WTC11 (cell line): ENCODE measurements at regions not wholly inside any gene's neighbourhood (a gene's known extent, or its start where the extent isn't known, plus 50 kb on each side); places are given as distances from the start of the nearest gene placed in this dataset.

Experiments
- ATAC-seq: fragments of 200-7000 bp; cut with Tn5 transposase; 2 replicates; pipeline ENCODE4 v1.10.0; 2021; ENCODE audit warnings: mild to moderate bottlenecking, moderate library complexity
- CTCF ChIA-PET: fragments of 300-600 bp; sonication (Branson Sonifier 250); formaldehyde crosslinking; loops from one replicate; lab custom pipeline; 2021; ENCODE audit warnings: antibody characterized with exemption; lab: Charles Lee
- POLR2A ChIA-PET: fragments of 350-600 bp; sonication (Branson Sonifier 250); formaldehyde crosslinking; loops from one replicate; lab custom pipeline; 2021; ENCODE audit warnings: antibody characterized with exemption; lab: Charles Lee
- DNase-seq: peaks from one replicate; pipeline ENCODE4 v3.0.0; 2021; ENCODE audit warnings: low spot score
- H3K27ac Mint-ChIP-seq: 2 replicates; pipeline ENCODE4 v1.8.0; 2021; ENCODE audit warnings: mixed read lengths
- H3K27me3 Mint-ChIP-seq: 2 replicates; pipeline ENCODE4 v1.8.0; 2021; ENCODE audit warnings: low read depth, mild to moderate bottlenecking, moderate library complexity, mixed read lengths
- H3K36me3 Mint-ChIP-seq: 2 replicates; pipeline ENCODE4 v1.8.0; 2021; ENCODE audit warnings: mixed read lengths
- H3K4me1 Mint-ChIP-seq: 2 replicates; pipeline ENCODE4 v1.8.0; 2022; ENCODE audit warnings: mixed read lengths
- H3K4me3 Mint-ChIP-seq: 2 replicates; pipeline ENCODE4 v1.8.0; 2021; ENCODE audit warnings: mild to moderate bottlenecking, moderate library complexity, mixed read lengths
- H3K9me3 Mint-ChIP-seq: 2 replicates; pipeline ENCODE4 v1.8.0; 2021; ENCODE audit warnings: mixed read lengths
- CREB1 ChIP-seq: sonication (generic); formaldehyde crosslinking; IDR thresholded peaks from 2 replicates; pipeline ENCODE4 v1.8.0; 2023; ENCODE audit warnings: mild to moderate bottlenecking, missing genetic modification reagents
- EMX1 ChIP-seq: fragments of 250-450 bp; sonication (Bioruptor Pico); IDR thresholded peaks from 2 replicates; pipeline ENCODE4 v1.8.0; 2021; ENCODE audit warnings: mild to moderate bottlenecking
- JUN ChIP-seq: sonication (generic); formaldehyde crosslinking; IDR thresholded peaks from 2 replicates; pipeline ENCODE4 v1.8.0; 2023; ENCODE audit warnings: mild to moderate bottlenecking, missing genetic modification reagents
- NFE2L1 ChIP-seq: sonication (generic); formaldehyde crosslinking; IDR thresholded peaks from 2 replicates; pipeline ENCODE4 v1.8.1; 2023; ENCODE audit warnings: missing genetic modification reagents
- NR1H2 ChIP-seq: sonication (generic); formaldehyde crosslinking; IDR thresholded peaks from 2 replicates; pipeline ENCODE4 v1.9.0; 2021; ENCODE audit warnings: mild to moderate bottlenecking, moderate library complexity, missing genetic modification reagents
- NR2C2 ChIP-seq: sonication (generic); formaldehyde crosslinking; IDR thresholded peaks from 2 replicates; pipeline ENCODE4 v1.8.0; 2022; ENCODE audit warnings: mild to moderate bottlenecking, missing genetic modification reagents
- OVOL2 ChIP-seq: fragments of 250-450 bp; sonication (Bioruptor Pico); IDR thresholded peaks from 2 replicates; pipeline ENCODE4 v1.9.0; 2021; ENCODE audit warnings: mild to moderate bottlenecking, borderline replicate concordance
- PRRX2 ChIP-seq: fragments of 250-450 bp; sonication (Bioruptor Pico); IDR thresholded peaks from 2 replicates; pipeline ENCODE4 v1.8.0; 2021; ENCODE audit warnings: mild to moderate bottlenecking
- TEAD1 ChIP-seq: sonication (generic); formaldehyde crosslinking; IDR thresholded peaks from 2 replicates; pipeline ENCODE4 v1.8.0; 2022; ENCODE audit warnings: mild to moderate bottlenecking, missing genetic modification reagents
- TF ChIP-seq, protein P1 (sequence below): sonication (generic); formaldehyde crosslinking; IDR thresholded peaks from 2 replicates; pipeline ENCODE4 v1.8.1; 2022; ENCODE audit warnings: mild to moderate bottlenecking, missing genetic modification reagents, moderate library complexity, borderline replicate concordance
- TF ChIP-seq, protein P2 (sequence below): sonication (generic); formaldehyde crosslinking; IDR thresholded peaks from 2 replicates; pipeline ENCODE4 v1.8.0; 2022; ENCODE audit warnings: mild to moderate bottlenecking, missing genetic modification reagents
- TF ChIP-seq, protein P3 (sequence below): sonication (generic); formaldehyde crosslinking; IDR thresholded peaks from 2 replicates; pipeline ENCODE4 v1.8.0; 2023; ENCODE audit warnings: missing genetic modification reagents, mild to moderate bottlenecking, borderline replicate concordance
- TF ChIP-seq, protein P4 (sequence below): sonication (generic); formaldehyde crosslinking; IDR thresholded peaks from 2 replicates; pipeline ENCODE4 v1.8.1; 2022; ENCODE audit warnings: mild to moderate bottlenecking, moderate library complexity, missing genetic modification reagents
- TF ChIP-seq, protein P5 (sequence below): sonication (generic); formaldehyde crosslinking; IDR thresholded peaks from 2 replicates; pipeline ENCODE4 v1.8.0; 2022; ENCODE audit warnings: mild to moderate bottlenecking, missing genetic modification reagents
- TF ChIP-seq, protein P6 (sequence below): fragments of 250-450 bp; sonication (Bioruptor Pico); IDR thresholded peaks from 2 replicates; pipeline ENCODE4 v1.9.0; 2021; ENCODE audit warnings: mild to moderate bottlenecking
- TF ChIP-seq, protein P7 (sequence below): sonication (generic); formaldehyde crosslinking; IDR thresholded peaks from 2 replicates; pipeline ENCODE4 v1.8.1; 2022; ENCODE audit warnings: missing genetic modification reagents, borderline replicate concordance
- TF ChIP-seq, protein P8 (sequence below): sonication (generic); formaldehyde crosslinking; IDR thresholded peaks from 2 replicates; pipeline ENCODE4 v1.8.1; 2023; ENCODE audit warnings: mild to moderate bottlenecking, missing genetic modification reagents, moderate library complexity

DNA sequence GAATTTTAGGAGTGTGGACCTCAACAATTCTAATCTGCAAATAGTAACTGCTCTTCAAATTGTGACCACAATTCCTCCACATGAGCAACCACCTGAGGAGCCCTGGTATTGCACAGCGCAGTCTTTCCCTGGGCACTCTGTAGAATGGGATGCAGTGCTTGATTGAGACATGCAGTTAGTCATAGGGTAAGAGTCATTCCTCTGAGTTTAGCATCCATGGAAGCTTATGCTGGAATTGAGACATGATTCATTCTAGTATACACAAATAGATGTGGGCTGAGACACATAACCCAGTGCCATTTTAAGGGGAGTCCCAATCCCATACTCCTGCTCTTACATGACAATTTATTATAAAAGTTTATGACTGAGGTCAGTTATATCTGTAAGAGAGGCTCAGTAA is 582.3 kb upstream of the CNTNAP2 start:
- no peak overlapping the region for H3K27ac Mint-ChIP-seq
- CTCF ChIA-PET, result no interaction called here
- no peaks in the 10 kb centered on the region for H3K4me1 Mint-ChIP-seq
- H3K9me3 Mint-ChIP-seq, result no peaks in the 10 kb centered on the region
- H3K36me3 Mint-ChIP-seq, result no peaks in the 10 kb centered on the region
- H3K27me3 Mint-ChIP-seq, result no peaks in the 10 kb centered on the region
- H3K4me3 Mint-ChIP-seq, result no peak overlapping the region
- ATAC-seq, result no peak
- TF ChIP-seq JUN (CRISPR knock-in tag) (no peak), NFE2L1 (no peak)
- TF ChIP-seq, protein P1, sequence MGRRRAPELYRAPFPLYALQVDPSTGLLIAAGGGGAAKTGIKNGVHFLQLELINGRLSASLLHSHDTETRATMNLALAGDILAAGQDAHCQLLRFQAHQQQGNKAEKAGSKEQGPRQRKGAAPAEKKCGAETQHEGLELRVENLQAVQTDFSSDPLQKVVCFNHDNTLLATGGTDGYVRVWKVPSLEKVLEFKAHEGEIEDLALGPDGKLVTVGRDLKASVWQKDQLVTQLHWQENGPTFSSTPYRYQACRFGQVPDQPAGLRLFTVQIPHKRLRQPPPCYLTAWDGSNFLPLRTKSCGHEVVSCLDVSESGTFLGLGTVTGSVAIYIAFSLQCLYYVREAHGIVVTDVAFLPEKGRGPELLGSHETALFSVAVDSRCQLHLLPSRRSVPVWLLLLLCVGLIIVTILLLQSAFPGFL, result no peak
- TF ChIP-seq, protein P2, sequence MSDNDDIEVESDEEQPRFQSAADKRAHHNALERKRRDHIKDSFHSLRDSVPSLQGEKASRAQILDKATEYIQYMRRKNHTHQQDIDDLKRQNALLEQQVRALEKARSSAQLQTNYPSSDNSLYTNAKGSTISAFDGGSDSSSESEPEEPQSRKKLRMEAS, result no peak
- POLR2A ChIA-PET, result no interaction called here
- no peak for DNase-seq

DNA sequence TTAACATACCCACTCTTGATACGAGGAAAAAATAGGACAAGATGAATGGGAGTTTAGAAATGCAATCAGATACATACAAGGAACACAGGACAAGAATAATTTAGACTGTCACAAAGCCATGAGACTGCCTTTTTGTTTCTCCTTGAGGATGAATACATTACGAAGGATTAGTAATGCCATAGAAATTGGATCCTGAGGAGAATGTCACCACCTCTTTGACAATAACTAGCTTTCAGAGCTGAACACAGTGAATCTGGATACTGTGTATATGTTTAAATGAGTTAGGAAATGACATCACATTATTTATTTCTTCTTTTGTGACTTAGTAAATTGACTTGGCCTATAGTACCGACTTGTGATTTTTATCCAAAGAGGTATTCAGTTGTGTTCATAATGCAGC is 596.3 kb upstream of the CNTNAP2 start:
- TF ChIP-seq, protein P3, sequence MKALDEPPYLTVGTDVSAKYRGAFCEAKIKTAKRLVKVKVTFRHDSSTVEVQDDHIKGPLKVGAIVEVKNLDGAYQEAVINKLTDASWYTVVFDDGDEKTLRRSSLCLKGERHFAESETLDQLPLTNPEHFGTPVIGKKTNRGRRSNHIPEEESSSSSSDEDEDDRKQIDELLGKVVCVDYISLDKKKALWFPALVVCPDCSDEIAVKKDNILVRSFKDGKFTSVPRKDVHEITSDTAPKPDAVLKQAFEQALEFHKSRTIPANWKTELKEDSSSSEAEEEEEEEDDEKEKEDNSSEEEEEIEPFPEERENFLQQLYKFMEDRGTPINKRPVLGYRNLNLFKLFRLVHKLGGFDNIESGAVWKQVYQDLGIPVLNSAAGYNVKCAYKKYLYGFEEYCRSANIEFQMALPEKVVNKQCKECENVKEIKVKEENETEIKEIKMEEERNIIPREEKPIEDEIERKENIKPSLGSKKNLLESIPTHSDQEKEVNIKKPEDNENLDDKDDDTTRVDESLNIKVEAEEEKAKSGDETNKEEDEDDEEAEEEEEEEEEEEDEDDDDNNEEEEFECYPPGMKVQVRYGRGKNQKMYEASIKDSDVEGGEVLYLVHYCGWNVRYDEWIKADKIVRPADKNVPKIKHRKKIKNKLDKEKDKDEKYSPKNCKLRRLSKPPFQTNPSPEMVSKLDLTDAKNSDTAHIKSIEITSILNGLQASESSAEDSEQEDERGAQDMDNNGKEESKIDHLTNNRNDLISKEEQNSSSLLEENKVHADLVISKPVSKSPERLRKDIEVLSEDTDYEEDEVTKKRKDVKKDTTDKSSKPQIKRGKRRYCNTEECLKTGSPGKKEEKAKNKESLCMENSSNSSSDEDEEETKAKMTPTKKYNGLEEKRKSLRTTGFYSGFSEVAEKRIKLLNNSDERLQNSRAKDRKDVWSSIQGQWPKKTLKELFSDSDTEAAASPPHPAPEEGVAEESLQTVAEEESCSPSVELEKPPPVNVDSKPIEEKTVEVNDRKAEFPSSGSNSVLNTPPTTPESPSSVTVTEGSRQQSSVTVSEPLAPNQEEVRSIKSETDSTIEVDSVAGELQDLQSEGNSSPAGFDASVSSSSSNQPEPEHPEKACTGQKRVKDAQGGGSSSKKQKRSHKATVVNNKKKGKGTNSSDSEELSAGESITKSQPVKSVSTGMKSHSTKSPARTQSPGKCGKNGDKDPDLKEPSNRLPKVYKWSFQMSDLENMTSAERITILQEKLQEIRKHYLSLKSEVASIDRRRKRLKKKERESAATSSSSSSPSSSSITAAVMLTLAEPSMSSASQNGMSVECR (CRISPR knock-in tag), result no peak
- TF ChIP-seq, protein P4, sequence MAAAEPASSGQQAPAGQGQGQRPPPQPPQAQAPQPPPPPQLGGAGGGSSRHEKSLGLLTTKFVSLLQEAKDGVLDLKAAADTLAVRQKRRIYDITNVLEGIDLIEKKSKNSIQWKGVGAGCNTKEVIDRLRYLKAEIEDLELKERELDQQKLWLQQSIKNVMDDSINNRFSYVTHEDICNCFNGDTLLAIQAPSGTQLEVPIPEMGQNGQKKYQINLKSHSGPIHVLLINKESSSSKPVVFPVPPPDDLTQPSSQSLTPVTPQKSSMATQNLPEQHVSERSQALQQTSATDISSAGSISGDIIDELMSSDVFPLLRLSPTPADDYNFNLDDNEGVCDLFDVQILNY (CRISPR knock-in tag), result no peak
- TF ChIP-seq TEAD1 (CRISPR knock-in tag), result no peak
- TF ChIP-seq, protein P2, result no peak
- TF ChIP-seq, protein P1, result no peak
- Mint-ChIP-seq H3K4me3 (no peak overlapping the region), H3K36me3 (no peaks in the 10 kb centered on the region), H3K9me3 (no peaks in the 10 kb centered on the region), H3K27me3 (no peaks in the 10 kb centered on the region), H3K27ac (no peak overlapping the region), H3K4me1 (no peaks in the 10 kb centered on the region)
- DNase-seq (no peak), ATAC-seq (no peak)
- POLR2A ChIA-PET, result no interaction called here
- CTCF ChIA-PET, result no interaction called here

DNA sequence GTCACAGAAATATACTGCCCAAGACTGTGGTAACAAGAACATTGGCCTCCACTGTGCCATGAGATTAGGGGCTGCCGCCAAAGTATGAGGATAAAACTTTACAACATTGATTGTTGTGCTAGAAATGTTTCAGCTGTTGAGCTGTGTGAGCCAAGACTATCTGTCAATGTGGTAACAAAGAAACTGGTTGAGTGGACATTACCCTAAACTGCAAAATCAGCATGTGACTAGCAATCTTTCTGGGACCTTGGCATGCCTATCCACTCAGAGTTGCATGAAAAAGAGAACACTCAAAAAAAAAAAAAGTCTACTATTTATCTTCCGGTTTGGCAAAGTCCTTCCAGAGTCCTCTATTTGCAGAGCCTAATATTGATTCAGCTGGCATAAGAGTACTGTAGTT is 605.6 kb upstream of the CNTNAP2 start:
- TF ChIP-seq NR1H2 (CRISPR knock-in tag) (no peak), OVOL2 (CRISPR knock-in tag) (no peak), PRRX2 (CRISPR knock-in tag) (no peak), CREB1 (CRISPR knock-in tag) (no peak), EMX1 (CRISPR knock-in tag) (no peak), NR2C2 (CRISPR knock-in tag) (no peak)
- TF ChIP-seq, protein P5, sequence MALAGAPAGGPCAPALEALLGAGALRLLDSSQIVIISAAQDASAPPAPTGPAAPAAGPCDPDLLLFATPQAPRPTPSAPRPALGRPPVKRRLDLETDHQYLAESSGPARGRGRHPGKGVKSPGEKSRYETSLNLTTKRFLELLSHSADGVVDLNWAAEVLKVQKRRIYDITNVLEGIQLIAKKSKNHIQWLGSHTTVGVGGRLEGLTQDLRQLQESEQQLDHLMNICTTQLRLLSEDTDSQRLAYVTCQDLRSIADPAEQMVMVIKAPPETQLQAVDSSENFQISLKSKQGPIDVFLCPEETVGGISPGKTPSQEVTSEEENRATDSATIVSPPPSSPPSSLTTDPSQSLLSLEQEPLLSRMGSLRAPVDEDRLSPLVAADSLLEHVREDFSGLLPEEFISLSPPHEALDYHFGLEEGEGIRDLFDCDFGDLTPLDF (CRISPR knock-in tag), result no peak
- TF ChIP-seq, protein P6, sequence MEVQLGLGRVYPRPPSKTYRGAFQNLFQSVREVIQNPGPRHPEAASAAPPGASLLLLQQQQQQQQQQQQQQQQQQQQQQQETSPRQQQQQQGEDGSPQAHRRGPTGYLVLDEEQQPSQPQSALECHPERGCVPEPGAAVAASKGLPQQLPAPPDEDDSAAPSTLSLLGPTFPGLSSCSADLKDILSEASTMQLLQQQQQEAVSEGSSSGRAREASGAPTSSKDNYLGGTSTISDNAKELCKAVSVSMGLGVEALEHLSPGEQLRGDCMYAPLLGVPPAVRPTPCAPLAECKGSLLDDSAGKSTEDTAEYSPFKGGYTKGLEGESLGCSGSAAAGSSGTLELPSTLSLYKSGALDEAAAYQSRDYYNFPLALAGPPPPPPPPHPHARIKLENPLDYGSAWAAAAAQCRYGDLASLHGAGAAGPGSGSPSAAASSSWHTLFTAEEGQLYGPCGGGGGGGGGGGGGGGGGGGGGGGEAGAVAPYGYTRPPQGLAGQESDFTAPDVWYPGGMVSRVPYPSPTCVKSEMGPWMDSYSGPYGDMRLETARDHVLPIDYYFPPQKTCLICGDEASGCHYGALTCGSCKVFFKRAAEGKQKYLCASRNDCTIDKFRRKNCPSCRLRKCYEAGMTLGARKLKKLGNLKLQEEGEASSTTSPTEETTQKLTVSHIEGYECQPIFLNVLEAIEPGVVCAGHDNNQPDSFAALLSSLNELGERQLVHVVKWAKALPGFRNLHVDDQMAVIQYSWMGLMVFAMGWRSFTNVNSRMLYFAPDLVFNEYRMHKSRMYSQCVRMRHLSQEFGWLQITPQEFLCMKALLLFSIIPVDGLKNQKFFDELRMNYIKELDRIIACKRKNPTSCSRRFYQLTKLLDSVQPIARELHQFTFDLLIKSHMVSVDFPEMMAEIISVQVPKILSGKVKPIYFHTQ (CRISPR knock-in tag), result no peak
- TF ChIP-seq, protein P7, sequence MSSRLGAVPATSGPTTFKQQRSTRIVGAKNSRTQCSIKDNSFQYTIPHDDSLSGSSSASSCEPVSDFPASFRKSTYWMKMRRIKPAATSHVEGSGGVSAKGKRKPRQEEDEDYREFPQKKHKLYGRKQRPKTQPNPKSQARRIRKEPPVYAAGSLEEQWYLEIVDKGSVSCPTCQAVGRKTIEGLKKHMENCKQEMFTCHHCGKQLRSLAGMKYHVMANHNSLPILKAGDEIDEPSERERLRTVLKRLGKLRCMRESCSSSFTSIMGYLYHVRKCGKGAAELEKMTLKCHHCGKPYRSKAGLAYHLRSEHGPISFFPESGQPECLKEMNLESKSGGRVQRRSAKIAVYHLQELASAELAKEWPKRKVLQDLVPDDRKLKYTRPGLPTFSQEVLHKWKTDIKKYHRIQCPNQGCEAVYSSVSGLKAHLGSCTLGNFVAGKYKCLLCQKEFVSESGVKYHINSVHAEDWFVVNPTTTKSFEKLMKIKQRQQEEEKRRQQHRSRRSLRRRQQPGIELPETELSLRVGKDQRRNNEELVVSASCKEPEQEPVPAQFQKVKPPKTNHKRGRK, result no peak
- TF ChIP-seq, protein P8, sequence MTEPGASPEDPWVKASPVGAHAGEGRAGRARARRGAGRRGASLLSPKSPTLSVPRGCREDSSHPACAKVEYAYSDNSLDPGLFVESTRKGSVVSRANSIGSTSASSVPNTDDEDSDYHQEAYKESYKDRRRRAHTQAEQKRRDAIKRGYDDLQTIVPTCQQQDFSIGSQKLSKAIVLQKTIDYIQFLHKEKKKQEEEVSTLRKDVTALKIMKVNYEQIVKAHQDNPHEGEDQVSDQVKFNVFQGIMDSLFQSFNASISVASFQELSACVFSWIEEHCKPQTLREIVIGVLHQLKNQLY (CRISPR knock-in tag), result no peak
- peaks cover 53% of the 10 kb centered on the region for H3K9me3 Mint-ChIP-seq
- ChIA-PET POLR2A (no interaction called here), CTCF (no interaction called here)
- H3K4me3 Mint-ChIP-seq, result no peak overlapping the region
- peaks cover 3% of the 10 kb centered on the region; the same call in 1 of the 2 replicates for H3K36me3 Mint-ChIP-seq
- no peak for ATAC-seq
- no peaks in the 10 kb centered on the region for H3K4me1 Mint-ChIP-seq
- no peak overlapping the region for H3K27ac Mint-ChIP-seq
- no peak for DNase-seq
- no peaks in the 10 kb centered on the region; the same call in 1 of the 2 replicates for H3K27me3 Mint-ChIP-seq
